ENCODE measurements at regions not wholly inside any gene's neighbourhood (a gene's known extent, or its start where the extent isn't known, plus 50 kb on each side); places are given as distances from the start of the nearest gene placed in this dataset.

- H3K4me2 ChIP-seq (ENCODE audit: insufficient read depth, low read length): no peak overlapping the region
Observed at GRCh38 chr1:4601941-4602340, 52.5 kb upstream of the AJAP1 start.

GRCh38 chr1:4602462-4603294 is 51.7 kb upstream of the AJAP1 start:
- H3K4me1 ChIP-seq (ENCODE audit: insufficient read depth, low read length): no peaks in the 10 kb centered on the region

More at GRCh38 chr1:4601941-4602340, 52.5 kb upstream of the AJAP1 start:
- Histone ChIP-seq H4K20me1 (ENCODE audit: insufficient read depth, low read length) (no peaks in the 10 kb centered on the region), H3K4me3 (ENCODE audit: insufficient read depth, low read length) (no peak overlapping the region), H2AFZ (ENCODE audit: low read length) (no peak overlapping the region), H3K27ac (ENCODE audit: low read depth, low read length) (no peak overlapping the region), H3K4me1 (ENCODE audit: insufficient read depth, low read length) (no peaks in the 10 kb centered on the region), H3K9me3 (ENCODE audit: low read depth, low read length) (no peaks in the 10 kb centered on the region), H3K79me2 (ENCODE audit: insufficient read depth, low read length) (no peaks in the 10 kb centered on the region), H3K36me3 (ENCODE audit: insufficient read depth, low read length) (no peaks in the 10 kb centered on the region), H3K27me3 (ENCODE audit: insufficient read depth, low read length) (no peaks in the 10 kb centered on the region)
- TF ChIP-seq CTCF (IDR thresholded peaks at IDR 0.05; ENCODE audit: extremely low read depth, low read depth, low read length): no peak
- no peak for DNase-seq (ENCODE audit: insufficient read length, low spot score, missing footprints)

GRCh38 chr1:4603295-4604110 is 50.9 kb upstream of the AJAP1 start:
- Histone ChIP-seq H3K9me3 (ENCODE audit: low read depth, low read length) (no peaks in the 10 kb centered on the region), H3K27me3 (ENCODE audit: insufficient read depth, low read length) (no peaks in the 10 kb centered on the region), H4K20me1 (ENCODE audit: insufficient read depth, low read length) (no peaks in the 10 kb centered on the region), H3K4me1 (ENCODE audit: insufficient read depth, low read length) (no peaks in the 10 kb centered on the region), H3K4me3 (ENCODE audit: insufficient read depth, low read length) (no peak overlapping the region), H3K4me2 (ENCODE audit: insufficient read depth, low read length) (no peak overlapping the region), H3K79me2 (ENCODE audit: insufficient read depth, low read length) (no peaks in the 10 kb centered on the region), H3K27ac (ENCODE audit: low read depth, low read length) (no peak overlapping the region), H2AFZ (ENCODE audit: low read length) (no peak overlapping the region), H3K36me3 (ENCODE audit: insufficient read depth, low read length) (no peaks in the 10 kb centered on the region)
- no peak for TF ChIP-seq CTCF (IDR thresholded peaks at IDR 0.05; ENCODE audit: extremely low read depth, low read depth, low read length)
- DNase-seq (ENCODE audit: insufficient read length, low spot score, missing footprints): no peak

More at GRCh38 chr1:4602462-4603294, 51.7 kb upstream of the AJAP1 start:
- Histone ChIP-seq H3K36me3 (ENCODE audit: insufficient read depth, low read length) (no peaks in the 10 kb centered on the region), H3K4me3 (ENCODE audit: insufficient read depth, low read length) (no peak overlapping the region), H4K20me1 (ENCODE audit: insufficient read depth, low read length) (no peaks in the 10 kb centered on the region), H2AFZ (ENCODE audit: low read length) (no peak overlapping the region), H3K27ac (ENCODE audit: low read depth, low read length) (no peak overlapping the region), H3K79me2 (ENCODE audit: insufficient read depth, low read length) (no peaks in the 10 kb centered on the region), H3K4me2 (ENCODE audit: insufficient read depth, low read length) (no peak overlapping the region), H3K27me3 (ENCODE audit: insufficient read depth, low read length) (no peaks in the 10 kb centered on the region), H3K9me3 (ENCODE audit: low read depth, low read length) (no peaks in the 10 kb centered on the region)
- no peak for TF ChIP-seq CTCF (IDR thresholded peaks at IDR 0.05; ENCODE audit: extremely low read depth, low read depth, low read length)
- no peak for DNase-seq (ENCODE audit: insufficient read length, low spot score, missing footprints)

Data from osteoblast (primary cell).